Parathyroid adenoma (tissue), 2 donors: ENCODE measurements at regions not wholly inside any gene's neighbourhood (a gene's known extent, or its start where the extent isn't known, plus 50 kb on each side); places are given as distances from the start of the nearest gene placed in this dataset.

Experiments
- H2AFZ ChIP-seq: fragments of 300-600 bp; sonication (generic); one replicate; pipeline ENCODE4 v1.7.0; 2017; ENCODE audit warnings: antibody characterized with exemption, mild to moderate bottlenecking
- H3K27ac ChIP-seq: fragments of 300-600 bp; sonication (generic); one replicate; pipeline ENCODE4 v1.7.0; 2017
- H3K27me3 ChIP-seq: fragments of 300-600 bp; sonication (generic); one replicate; pipeline ENCODE4 v1.7.0; 2017; ENCODE audit warnings: low read length; ENCODE audit not compliant: control insufficient read depth, insufficient read depth
- H3K36me3 ChIP-seq: fragments of 300-600 bp; sonication (generic); one replicate; pipeline ENCODE4 v1.7.0; 2017; ENCODE audit warnings: low read length; ENCODE audit not compliant: control insufficient read depth, insufficient read depth
- H3K4me1 ChIP-seq: fragments of 300-600 bp; sonication (generic); one replicate; pipeline ENCODE4 v1.7.0; 2017; ENCODE audit warnings: control low read depth
- H3K4me2 ChIP-seq: fragments of 300-600 bp; sonication (generic); one replicate; pipeline ENCODE4 v1.7.0; 2017; ENCODE audit warnings: low read length
- H3K4me3 ChIP-seq: fragments of 300-600 bp; sonication (generic); one replicate; pipeline ENCODE4 v1.7.0; 2017; ENCODE audit warnings: low read depth, low read length
- H3K79me2 ChIP-seq: fragments of 300-600 bp; sonication (generic); one replicate; pipeline ENCODE4 v1.7.0; 2017; ENCODE audit warnings: control low read depth
- H3K9ac ChIP-seq: fragments of 300-600 bp; sonication (generic); one replicate; pipeline ENCODE4 v1.7.0; 2017; ENCODE audit warnings: mild to moderate bottlenecking
- H3K9me3 ChIP-seq: fragments of 300-600 bp; sonication (generic); one replicate; pipeline ENCODE4 v1.7.0; 2017; ENCODE audit warnings: low read length; ENCODE audit not compliant: control insufficient read depth
- TF ChIP-seq, protein P1 (sequence below): fragments of 300-600 bp; sonication (generic); IDR thresholded peaks from one replicate; pipeline ENCODE4 v1.7.0; 2017; ENCODE audit warnings: antibody characterized with exemption, mild to moderate bottlenecking
- donor health status: primary hyperparathyroidism.

DNA sequence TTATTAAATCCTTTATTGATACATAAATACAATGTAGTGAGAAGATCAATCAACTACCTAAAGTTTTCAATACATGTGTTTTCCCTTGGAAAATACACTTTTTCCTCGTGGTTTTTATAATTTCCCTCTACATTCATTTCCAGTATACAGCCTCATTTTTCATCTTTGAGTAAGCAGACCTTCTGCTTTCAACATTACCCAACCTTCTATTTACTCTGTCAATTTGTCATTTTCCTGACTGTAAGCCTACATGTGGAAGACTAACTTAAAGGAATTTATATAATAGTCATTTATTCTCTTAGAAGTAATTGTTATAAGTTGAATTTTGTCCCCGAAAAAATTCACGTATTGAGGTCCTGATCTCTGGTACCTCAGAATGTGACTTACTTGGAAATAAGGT is 594.0 kb downstream of the NUP35 start:
- TF ChIP-seq, protein P1, sequence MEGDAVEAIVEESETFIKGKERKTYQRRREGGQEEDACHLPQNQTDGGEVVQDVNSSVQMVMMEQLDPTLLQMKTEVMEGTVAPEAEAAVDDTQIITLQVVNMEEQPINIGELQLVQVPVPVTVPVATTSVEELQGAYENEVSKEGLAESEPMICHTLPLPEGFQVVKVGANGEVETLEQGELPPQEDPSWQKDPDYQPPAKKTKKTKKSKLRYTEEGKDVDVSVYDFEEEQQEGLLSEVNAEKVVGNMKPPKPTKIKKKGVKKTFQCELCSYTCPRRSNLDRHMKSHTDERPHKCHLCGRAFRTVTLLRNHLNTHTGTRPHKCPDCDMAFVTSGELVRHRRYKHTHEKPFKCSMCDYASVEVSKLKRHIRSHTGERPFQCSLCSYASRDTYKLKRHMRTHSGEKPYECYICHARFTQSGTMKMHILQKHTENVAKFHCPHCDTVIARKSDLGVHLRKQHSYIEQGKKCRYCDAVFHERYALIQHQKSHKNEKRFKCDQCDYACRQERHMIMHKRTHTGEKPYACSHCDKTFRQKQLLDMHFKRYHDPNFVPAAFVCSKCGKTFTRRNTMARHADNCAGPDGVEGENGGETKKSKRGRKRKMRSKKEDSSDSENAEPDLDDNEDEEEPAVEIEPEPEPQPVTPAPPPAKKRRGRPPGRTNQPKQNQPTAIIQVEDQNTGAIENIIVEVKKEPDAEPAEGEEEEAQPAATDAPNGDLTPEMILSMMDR: no peak
- H3K79me2 ChIP-seq: no peaks in the 10 kb centered on the region
- no peaks in the 10 kb centered on the region for H3K9me3 ChIP-seq
- no peak overlapping the region for H3K4me3 ChIP-seq
- no peak overlapping the region for H3K27ac ChIP-seq
- no peaks in the 10 kb centered on the region for H3K36me3 ChIP-seq
- H3K4me1 ChIP-seq: no peaks in the 10 kb centered on the region
- H2AFZ ChIP-seq: no peak overlapping the region
- no peaks in the 10 kb centered on the region for H3K27me3 ChIP-seq
- H3K9ac ChIP-seq: no peak overlapping the region
- no peak overlapping the region for H3K4me2 ChIP-seq

DNA sequence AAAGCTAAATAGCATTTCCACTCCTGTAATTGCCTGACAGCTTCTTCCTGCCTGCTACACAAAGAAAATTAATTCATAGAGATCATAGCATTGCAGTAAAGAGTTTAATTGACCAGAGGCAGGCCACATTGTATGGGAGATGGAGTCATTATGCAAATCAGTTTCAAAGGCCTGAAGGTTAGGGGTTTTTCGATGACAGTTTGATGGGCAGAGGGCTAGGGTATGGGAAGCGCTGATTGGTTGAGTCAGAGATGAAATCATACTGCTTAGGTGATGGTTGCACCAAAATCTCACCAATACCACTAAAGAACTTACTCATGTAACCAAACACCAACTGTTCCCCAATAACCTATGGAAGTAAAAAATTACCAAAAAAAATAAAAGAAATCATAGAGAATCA is 599.0 kb downstream of the NUP35 start:
- H3K27ac ChIP-seq: no peak overlapping the region
- no peak overlapping the region for H3K4me2 ChIP-seq
- no peak overlapping the region for H2AFZ ChIP-seq
- H3K36me3 ChIP-seq: no peaks in the 10 kb centered on the region
- H3K9ac ChIP-seq: no peak overlapping the region
- no peaks in the 10 kb centered on the region for H3K79me2 ChIP-seq
- no peaks in the 10 kb centered on the region for H3K4me1 ChIP-seq
- no peak overlapping the region for H3K4me3 ChIP-seq
- TF ChIP-seq, protein P1: no peak
- H3K9me3 ChIP-seq: no peaks in the 10 kb centered on the region
- no peaks in the 10 kb centered on the region for H3K27me3 ChIP-seq

DNA sequence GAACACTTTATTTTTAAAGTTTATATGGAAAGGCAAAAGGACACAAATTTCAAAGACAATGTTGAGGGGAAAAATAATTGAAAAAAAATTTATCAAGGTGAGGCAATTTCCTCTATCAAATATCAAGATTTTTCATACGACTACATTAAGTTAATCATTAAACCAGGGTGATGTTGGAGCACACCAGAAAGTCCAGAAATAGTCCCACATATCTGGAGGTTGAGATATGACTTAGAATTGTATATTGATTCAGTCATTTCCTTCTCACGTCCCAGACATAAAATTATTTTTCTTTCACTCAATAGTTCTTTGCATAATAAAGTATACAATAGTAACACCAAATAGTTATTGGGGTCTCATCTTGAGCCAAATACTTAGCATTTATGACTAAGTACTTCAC is 605.1 kb downstream of the NUP35 start:
- H3K4me3 ChIP-seq: no peak overlapping the region
- no peaks in the 10 kb centered on the region for H3K79me2 ChIP-seq
- H3K36me3 ChIP-seq: no peaks in the 10 kb centered on the region
- no peaks in the 10 kb centered on the region for H3K27me3 ChIP-seq
- no peak overlapping the region for H3K4me2 ChIP-seq
- no peak overlapping the region for H3K9ac ChIP-seq
- no peak overlapping the region for H3K27ac ChIP-seq
- TF ChIP-seq, protein P1: no peak
- no peaks in the 10 kb centered on the region for H3K4me1 ChIP-seq
- H2AFZ ChIP-seq: no peak overlapping the region
- H3K9me3 ChIP-seq: no peaks in the 10 kb centered on the region

DNA sequence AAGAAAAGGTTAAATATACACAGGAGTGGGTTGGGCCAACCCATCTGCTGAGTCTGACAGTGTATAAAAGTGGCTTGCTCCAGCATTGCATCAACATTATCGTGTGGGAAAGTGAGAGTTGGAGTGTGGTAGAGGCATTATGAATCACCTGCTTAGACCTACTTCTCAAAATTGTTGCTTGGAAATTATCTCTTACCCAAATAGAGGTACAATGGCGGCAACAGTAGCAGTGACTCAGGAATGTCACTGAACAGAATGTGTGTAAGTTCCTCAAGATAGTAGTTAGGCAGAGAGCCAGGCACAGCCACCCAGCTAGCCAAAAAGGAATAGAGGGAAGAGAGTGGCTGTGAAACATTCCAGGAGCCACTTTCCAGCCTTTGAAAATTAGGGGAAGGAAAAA is 616.0 kb downstream of the NUP35 start:
- H3K9ac ChIP-seq: no peak overlapping the region
- TF ChIP-seq, protein P1: no peak

DNA sequence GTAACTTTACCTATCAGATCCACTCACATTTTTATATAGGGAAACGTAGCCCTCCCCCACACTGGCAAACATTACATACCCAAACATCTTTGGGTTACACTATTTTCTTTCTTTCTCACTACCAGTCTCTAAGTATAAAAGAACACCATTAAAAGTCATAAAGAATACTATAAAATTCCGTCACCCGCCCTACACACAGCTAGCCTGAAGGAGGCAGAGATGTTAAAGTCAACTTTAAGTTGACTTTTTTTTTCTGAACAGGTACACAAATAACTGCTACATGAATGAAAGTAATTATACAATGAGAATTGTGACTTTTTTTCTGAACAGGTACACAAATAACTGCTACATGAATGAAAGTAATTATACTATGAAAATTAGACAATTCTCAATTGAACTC is 628.3 kb downstream of the NUP35 start:
- Histone ChIP-seq H3K4me1 (no peaks in the 10 kb centered on the region), H3K4me3 (no peak overlapping the region), H3K9me3 (no peaks in the 10 kb centered on the region), H3K9ac (no peak overlapping the region), H2AFZ (no peak overlapping the region), H3K79me2 (no peaks in the 10 kb centered on the region), H3K27ac (no peak overlapping the region), H3K36me3 (no peaks in the 10 kb centered on the region), H3K27me3 (no peaks in the 10 kb centered on the region), H3K4me2 (no peak overlapping the region)
- TF ChIP-seq, protein P1: no peak

More for the DNA sequence above, 616.0 kb downstream of the NUP35 start:
- Histone ChIP-seq H3K4me2 (no peak overlapping the region), H3K27me3 (no peaks in the 10 kb centered on the region), H3K79me2 (no peaks in the 10 kb centered on the region), H3K27ac (no peak overlapping the region), H3K4me3 (no peak overlapping the region), H2AFZ (no peak overlapping the region), H3K36me3 (no peaks in the 10 kb centered on the region), H3K9me3 (no peaks in the 10 kb centered on the region), H3K4me1 (no peaks in the 10 kb centered on the region)
